Gastrocnemius medialis (tissue), 4 donors: ENCODE measurements at regions not wholly inside any gene's neighbourhood (a gene's known extent, or its start where the extent isn't known, plus 50 kb on each side); places are given as distances from the start of the nearest gene placed in this dataset.

Experiments
- CTCF ChIP-seq, 5 experiments: fragments of 450-650 bp in 3 of 5; fragments of 200-600 bp in 2 of 5; sonication (generic) in 2 of 5; IDR thresholded peaks in 4 of 5; conservative IDR thresholded peaks in 1 of 5; 1 replicate in 4 of 5; 2 replicates in 1 of 5; pipeline ENCODE4 v1.5.1; 2016 to 2019; ENCODE audit warnings: antibody characterized with exemption in 5 of 5, mild to moderate bottlenecking in 3 of 5, moderate library complexity in 3 of 5
- POLR2A ChIP-seq, 2 donors: fragments of 450-650 bp; IDR thresholded peaks; one replicate each; pipeline ENCODE4 v1.6.1; 2017; ENCODE audit warnings: antibody characterized with exemption in 2 of 2, mild to moderate bottlenecking in 2 of 2, moderate library complexity in 2 of 2

- TF ChIP-seq CTCF (IDR thresholded peaks at IDR 0.05 in 4 of 5, conservative IDR thresholded peaks at IDR 0.05 in 1 of 5) (no peak), POLR2A (IDR thresholded peaks at IDR 0.05) (no peak)
Observed at GRCh38 chr2:36238106-36238505, 117.5 kb upstream of the CRIM1 start.
